ENCODE measurements at regions not wholly inside any gene's neighbourhood (a gene's known extent, or its start where the extent isn't known, plus 50 kb on each side); places are given as distances from the start of the nearest gene placed in this dataset.
"Not testable (repeated sequence)": the region's sequence is repeated elsewhere in the genome, so short reads cannot be mapped to it uniquely, and the experiment has no call there.

DNA sequence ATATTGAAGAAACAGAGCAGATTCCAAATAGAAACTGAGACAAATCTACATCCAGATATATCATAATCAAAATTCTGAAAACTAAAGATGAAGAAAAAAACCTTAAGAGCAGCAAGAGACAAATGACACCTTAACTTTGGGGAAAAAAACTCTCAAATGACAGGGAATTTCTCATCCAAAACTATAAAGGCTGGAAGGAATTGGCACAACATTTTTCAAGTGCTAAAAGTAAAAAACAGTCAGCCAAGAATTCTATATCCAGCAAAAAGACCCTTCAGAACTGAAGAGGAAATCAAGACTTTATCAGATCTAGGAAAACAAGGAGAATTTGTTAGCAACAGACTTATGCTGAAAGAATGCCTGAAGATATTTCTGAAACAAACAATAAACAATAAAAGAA, 90.3 kb upstream of the RASSF8 start:
- no peak for DNase-seq (ENCODE audit: low read depth in 2 of 2)

DNA sequence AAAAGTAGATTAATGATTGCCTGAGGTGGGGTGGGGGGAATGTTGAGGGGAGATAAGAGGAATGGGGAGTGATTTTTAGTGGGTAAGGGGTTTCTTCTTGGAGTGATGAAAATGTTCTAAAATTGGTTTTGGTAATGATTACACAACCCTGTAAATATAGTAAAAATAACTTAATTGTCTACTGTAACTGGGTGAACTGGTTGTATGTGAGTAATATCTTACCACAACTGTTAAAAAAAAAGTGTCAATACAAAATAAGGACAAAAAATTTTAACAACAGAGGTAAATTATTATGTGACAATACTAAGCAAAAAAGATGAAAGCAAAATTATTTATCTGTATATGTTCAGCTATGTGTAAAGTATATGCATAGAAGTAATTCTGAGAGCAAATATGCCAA, 86.3 kb upstream of the RASSF8 start:
- no peak for DNase-seq (ENCODE audit: low read depth in 2 of 2)

- DNase-seq (ENCODE audit: low read depth in 2 of 2) = no peak
These were observed 82.8 kb upstream of the RASSF8 start for GRCh38 chr12:25875661-25876060.

DNA sequence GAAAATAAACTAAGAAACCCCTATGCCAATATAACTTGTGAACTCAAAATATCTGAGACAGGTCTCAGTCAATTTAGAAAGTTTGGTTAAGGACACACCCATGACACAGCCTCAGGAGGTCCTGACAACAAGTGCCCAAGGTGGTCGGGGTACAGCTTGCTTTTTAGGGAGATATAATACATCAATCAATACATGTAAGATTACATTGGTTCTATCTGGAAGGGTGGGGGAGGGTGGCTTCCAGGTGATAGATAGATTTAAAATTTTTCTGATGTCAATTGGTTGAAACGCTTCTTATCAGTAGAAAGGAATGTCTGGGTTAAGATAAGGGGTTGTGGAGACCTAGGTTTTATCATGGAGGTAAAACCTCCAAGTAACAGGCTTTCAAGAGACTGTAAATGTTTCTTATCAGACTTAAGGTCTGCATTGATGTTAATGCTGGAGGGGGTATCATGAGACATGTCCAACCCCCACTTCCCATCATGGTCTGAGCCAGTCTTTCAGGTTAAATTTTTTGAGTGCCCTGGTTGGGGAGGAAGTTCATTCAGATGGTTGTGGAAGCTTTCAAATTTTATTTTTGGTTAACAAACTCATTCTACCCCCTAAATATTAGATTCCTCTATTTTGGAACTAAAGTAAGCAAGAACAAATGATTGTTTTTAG, 82.0 kb upstream of the RASSF8 start:
- DNase-seq (ENCODE audit: low read depth in 2 of 2) = no peak

- DNase-seq (ENCODE audit: low read depth in 2 of 2) = no peak
These were observed 81.0 kb upstream of the RASSF8 start for GRCh38 chr12:25877446-25877845.

- no peak for DNase-seq (ENCODE audit: low read depth in 2 of 2)
These were observed 76.2 kb upstream of the RASSF8 start for GRCh38 chr12:25882266-25882665.

DNA sequence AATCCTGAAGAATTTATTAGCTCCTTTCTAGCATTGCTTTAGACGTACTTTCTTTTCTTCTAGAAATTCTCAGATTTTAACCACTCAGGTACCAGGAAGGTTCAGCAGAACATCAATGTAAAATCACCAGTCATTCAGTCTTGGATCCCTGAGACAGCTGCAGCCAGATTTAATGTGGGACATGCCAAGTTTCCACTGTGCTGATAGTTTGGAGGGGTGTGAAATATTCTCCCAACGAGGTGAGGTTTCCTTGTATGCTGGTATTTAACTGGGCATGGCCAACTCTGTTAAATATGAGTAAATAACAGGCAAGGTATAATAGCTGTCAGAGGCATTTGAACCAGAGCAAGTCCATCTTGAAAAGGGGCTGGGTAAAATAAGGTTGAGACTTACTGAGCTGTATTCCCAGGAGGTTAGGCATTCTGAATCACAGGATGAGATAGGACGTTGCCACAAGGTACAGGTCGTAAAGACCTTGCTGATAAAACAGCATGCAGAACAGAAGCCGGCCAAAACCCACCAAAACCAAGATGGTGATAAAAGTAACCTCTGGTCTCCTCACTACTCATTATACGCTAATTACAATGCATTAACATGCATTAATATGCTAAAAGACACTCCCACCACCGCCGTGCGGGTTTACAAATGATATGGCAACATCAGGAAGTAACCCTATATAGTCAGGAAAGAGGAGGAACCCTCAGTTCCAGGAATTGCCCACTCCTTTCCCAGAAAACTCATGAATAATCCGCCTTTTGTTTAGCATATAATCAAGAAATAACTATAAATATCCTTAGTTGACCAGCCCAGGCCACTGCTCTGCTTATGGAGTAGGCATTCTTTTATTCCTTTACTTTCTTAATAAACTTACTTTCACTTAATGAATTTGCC, 75.2 kb upstream of the RASSF8 start:
- no peak for DNase-seq (ENCODE audit: low read depth in 2 of 2)

GRCh38 chr12:25884024-25884919, 74.2 kb upstream of the RASSF8 start:
- DNase-seq (ENCODE audit: low read depth in 2 of 2) = no peak

DNA sequence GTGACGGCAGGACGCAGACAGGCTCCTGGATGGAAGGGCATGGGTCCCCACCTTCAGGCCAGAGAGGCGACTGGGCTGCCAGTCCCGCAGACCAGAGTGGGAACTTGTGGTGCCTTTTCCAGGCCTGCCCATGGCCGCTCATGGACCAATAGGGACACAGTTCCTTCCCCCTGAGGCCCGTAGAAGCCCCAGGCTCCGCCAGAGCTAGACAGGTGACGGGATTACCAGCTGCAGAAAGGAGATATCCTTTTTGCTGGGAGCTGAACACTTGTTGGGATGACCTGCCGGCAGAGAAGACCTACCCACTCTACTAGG, 73.6 kb upstream of the RASSF8 start:
- no peak for DNase-seq (ENCODE audit: low read depth in 2 of 2)

- no peak for DNase-seq (ENCODE audit: low read depth in 2 of 2)
These were observed 72.1 kb upstream of the RASSF8 start for GRCh38 chr12:25886396-25886795.

GRCh38 chr12:25887367-25887766, 71.1 kb upstream of the RASSF8 start:
- no peak for DNase-seq (ENCODE audit: low read depth in 2 of 2)

DNA sequence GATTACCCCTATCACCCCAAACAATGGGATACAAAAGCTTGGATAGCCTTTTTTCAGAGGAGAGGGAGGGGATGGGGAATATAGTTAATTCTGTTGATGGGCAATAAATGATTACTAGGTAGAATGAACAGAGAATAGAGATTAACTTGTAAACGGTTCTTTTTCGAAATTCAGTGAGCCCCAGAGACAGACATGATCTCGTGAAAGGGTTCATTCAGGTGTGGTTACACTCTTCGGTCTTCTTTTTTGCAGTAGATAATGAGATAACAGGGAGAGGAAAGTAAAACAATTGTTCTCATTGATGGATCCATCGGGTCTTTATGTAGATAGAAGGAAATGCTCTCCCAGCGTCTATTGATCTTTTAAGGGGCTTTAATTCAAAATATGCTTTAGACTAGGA, 69.3 kb upstream of the RASSF8 start:
- DNase-seq (ENCODE audit: low read depth in 2 of 2) = no peak

GRCh38 chr12:25891095-25891494, 67.4 kb upstream of the RASSF8 start:
- DNase-seq (ENCODE audit: low read depth in 2 of 2) = not testable (repeated sequence)

GRCh38 chr12:25894759-25895158, 63.7 kb upstream of the RASSF8 start:
- DNase-seq (ENCODE audit: low read depth in 2 of 2) = no peak

DNA sequence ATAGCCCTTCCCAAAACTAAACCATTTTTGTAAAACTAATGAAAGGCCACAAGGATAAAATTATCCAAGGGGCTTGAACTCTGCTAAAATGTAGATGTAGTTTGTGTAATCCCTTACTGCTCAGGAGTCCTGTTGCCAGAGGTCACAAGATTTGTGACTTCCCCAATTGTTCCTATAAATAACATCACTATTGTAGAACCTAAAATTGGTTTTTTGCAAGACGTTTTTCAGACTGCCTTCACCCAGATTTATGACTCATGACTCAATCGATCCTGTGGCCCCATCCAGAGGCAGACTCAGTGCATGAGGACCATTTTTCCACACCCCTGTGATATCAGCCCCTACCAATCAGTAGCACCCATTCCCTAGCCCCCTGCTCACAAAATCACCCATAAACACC, 61.5 kb upstream of the RASSF8 start:
- DNase-seq (ENCODE audit: low read depth in 2 of 2) = no peak

GRCh38 chr12:25903603-25904245, 54.8 kb upstream of the RASSF8 start:
- DNase-seq (ENCODE audit: low read depth in 2 of 2) = no peak

DNA sequence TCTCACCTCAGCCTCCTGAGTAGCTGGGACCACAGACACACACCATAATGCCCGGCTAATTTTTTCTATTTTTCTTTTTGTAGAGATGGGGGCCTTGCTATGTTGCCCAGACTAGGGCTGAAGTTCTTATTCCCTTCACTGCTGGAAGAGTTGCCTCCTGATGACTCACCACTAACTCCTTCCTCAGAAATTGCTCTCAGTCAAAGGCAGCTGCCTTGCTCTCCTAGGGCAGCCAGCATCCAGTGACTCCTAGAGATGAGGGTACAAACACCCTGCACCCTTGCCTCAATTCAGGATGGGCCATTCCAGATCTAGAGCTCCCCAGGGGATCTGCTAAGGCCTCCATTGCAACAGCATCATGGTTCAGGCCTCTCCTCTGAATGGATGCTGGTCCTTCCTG, 54.0 kb upstream of the RASSF8 start:
- no peak for DNase-seq (ENCODE audit: low read depth in 2 of 2)

DNA sequence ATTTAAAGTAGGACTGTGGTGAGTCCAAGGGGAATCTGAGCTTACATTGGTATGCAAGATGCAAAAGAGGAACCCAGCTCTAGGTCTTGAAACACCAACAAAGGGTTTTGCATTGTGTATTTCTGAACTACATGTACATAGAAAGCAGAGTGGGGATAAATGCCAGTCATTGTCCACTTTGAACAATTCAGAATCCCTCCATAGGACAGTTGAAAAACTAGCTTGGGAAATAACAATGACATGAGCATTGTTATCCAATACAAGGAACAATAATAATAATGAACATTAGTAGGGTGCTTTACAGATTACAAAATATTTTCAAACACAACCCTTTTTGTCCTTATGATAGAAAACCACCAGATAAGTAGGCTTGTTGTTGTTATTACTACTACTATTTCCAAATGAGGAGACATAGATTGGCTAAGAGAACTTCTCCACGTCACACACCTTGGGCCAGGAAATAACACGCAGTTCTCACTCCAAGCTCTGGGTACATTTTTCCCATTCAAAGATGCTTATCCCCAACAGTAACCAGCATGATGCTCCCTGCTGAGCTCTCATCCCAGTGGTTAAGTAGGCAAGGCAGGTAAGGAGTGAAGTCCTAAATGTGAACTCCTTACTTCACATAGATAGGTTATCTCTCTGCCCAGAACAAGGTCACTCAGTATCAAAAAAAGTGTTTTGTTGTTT, 51.7 kb upstream of the RASSF8 start:
- no peak for DNase-seq (ENCODE audit: low read depth in 2 of 2)

Data from stimulated activated CD8-positive, alpha-beta memory T cell treated with anti-CD3 and anti-CD28 coated beads, Interleukin-2, amount 100 ng/mL, for 48 hours (primary cell).